ENCODE measurements at regions not wholly inside any gene's neighbourhood (a gene's known extent, or its start where the extent isn't known, plus 50 kb on each side); places are given as distances from the start of the nearest gene placed in this dataset.

DNA sequence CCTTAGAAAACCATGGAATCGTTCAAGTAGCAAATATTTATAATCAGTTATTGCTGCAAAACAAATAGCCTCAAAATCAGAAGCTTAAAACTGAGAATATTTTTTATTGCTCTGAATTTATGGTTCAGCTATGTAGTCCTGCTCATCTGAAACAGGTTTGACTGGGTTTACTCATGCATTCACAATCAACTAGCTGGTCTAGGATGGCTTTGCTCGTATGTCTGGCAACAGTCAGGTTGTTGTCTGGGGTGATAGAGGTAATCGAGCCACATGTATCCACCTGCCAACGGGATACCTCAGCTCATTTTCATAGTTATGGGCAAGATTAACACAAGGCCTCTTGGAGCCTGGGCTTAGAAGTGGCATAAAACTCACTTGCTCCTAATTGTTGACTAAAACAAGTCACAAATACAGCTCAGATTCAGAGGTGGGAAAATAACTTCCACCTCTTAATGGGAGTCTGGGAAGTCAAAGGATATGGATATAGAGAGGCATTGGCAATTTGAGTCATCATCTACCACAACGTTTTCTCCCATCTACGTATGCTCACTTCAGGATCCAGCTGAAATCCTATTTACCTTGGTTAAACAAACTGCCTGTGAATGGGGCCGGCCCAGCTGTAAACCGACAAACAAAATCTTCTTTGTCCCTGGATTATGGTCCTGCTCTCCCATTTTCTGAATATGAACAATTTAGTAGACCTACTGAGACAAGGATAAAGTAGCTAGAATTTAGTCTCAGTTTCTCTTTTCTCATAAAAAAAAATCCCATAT lies 54.5 kb upstream of the TENT5A start:
- Histone ChIP-seq H3K9ac (ENCODE audit: low read depth, low read length) (no peak overlapping the region), H3K27me3 (ENCODE audit: insufficient read depth, low read length) (no peaks in the 10 kb centered on the region), H3K4me3 (ENCODE audit: low read length) (no peak overlapping the region), H3K4me1 (ENCODE audit: insufficient read depth, low read length) (no peaks in the 10 kb centered on the region), H3K27ac (ENCODE audit: low read length) (no peak overlapping the region), H3K36me3 (ENCODE audit: insufficient read depth, low read depth, low read length) (no peaks in the 10 kb centered on the region), H3K9me3 (ENCODE audit: insufficient read depth, low read depth, low read length) (no peaks in the 10 kb centered on the region)

DNA sequence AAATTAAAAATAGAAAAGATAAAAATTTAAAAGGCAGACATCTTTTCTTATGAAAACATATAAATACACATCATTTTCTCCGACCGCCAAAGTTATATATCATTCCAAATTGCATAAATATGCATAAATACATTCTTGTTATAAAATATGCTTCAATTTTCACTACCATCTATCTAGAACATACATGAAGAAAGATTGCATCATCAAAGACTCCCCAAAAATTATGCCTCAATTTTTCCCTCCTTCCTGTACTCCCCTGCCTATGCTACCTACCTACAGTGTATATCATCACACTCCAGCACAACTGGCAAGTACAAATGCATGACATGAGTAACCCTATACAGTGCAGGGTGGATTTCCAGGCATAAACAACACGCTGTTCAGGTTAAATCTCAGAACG lies 49.9 kb upstream of the TENT5A start:
- H3K4me1 ChIP-seq (ENCODE audit: insufficient read depth, low read length) = no peaks in the 10 kb centered on the region
- no peaks in the 10 kb centered on the region for H3K9me3 ChIP-seq (ENCODE audit: insufficient read depth, low read depth, low read length)
- no peaks in the 10 kb centered on the region for H3K36me3 ChIP-seq (ENCODE audit: insufficient read depth, low read depth, low read length)
- no peak overlapping the region for H3K27ac ChIP-seq (ENCODE audit: low read length)
- no peak overlapping the region for H3K9ac ChIP-seq (ENCODE audit: low read depth, low read length)
- no peaks in the 10 kb centered on the region for H3K27me3 ChIP-seq (ENCODE audit: insufficient read depth, low read length)
- no peak overlapping the region for H3K4me3 ChIP-seq (ENCODE audit: low read length)
